Endothelial cell of umbilical vein (primary cell): ENCODE measurements at regions not wholly inside any gene's neighbourhood (a gene's known extent, or its start where the extent isn't known, plus 50 kb on each side); places are given as distances from the start of the nearest gene placed in this dataset.

Source experiments
- BruUV-seq: library from RNA; stranded (reverse); fragments of 400-500 nt; replicated peaks from 2 replicates; lab custom pipeline; 2021; lab: Mats Ljungman, UMichigan
- CTCF ChIA-PET: fragments of 300-600, 350-600 bp; sonication (Branson Sonifier 250); formaldehyde crosslinking; loops from one replicate; lab custom pipeline; 2021; ENCODE audit warnings: antibody characterized with exemption, inconsistent platforms; lab: Charles Lee
- POLR2A ChIA-PET: fragments of 300-600, 350-600 bp; sonication (Branson Sonifier 250); formaldehyde crosslinking; loops from one replicate; lab custom pipeline; 2021; ENCODE audit warnings: antibody characterized with exemption, inconsistent platforms; lab: Charles Lee
- DNase-seq: peaks from one replicate; pipeline ENCODE4 v3.0.0-alpha.2; 2011; ENCODE audit warnings: low read depth, low spot score
- FAIRE-seq: peaks from 2 replicates; lab custom pipeline; 2011; peaks lifted over from hg19 to GRCh38; lab: Jason Lieb, UNC
- H2AFZ ChIP-seq: 2 replicates; pipeline ENCODE4 v1.6.0; 2012; ENCODE audit warnings: low read depth, low read length, control low read depth, inconsistent platforms
- H3K27ac ChIP-seq: 2 replicates; pipeline ENCODE4 v1.5.1; 2011; ENCODE audit warnings: low read depth, mild to moderate bottlenecking, control low read depth, low read length, moderate library complexity; ENCODE audit not compliant: insufficient read depth
- H3K27me3 ChIP-seq, 2 experiments: 2 replicates each; pipeline versions ENCODE4 v1.6.0 to v1.6.1; 2011; ENCODE audit warnings: low read length in 2 of 2, mixed read lengths in 1 of 2; ENCODE audit not compliant: control insufficient read depth in 2 of 2, insufficient read depth in 2 of 2
- H3K36me3 ChIP-seq, 2 experiments: 2 replicates in 1 of 2; 3 replicates in 1 of 2; pipeline ENCODE4 v1.5.1; 2011; ENCODE audit warnings: low read length in 2 of 2, mild to moderate bottlenecking in 1 of 2, moderate library complexity in 1 of 2; ENCODE audit not compliant: control insufficient read depth in 2 of 2, insufficient read depth in 2 of 2; ENCODE audit errors: extremely low read depth in 1 of 2
- H3K4me1 ChIP-seq: 3 replicates; pipeline ENCODE4 v1.5.1; 2011; ENCODE audit warnings: mild to moderate bottlenecking, low read length; ENCODE audit not compliant: control insufficient read depth, insufficient read depth; ENCODE audit errors: extremely low read depth
- H3K4me2 ChIP-seq: 2 replicates; pipeline ENCODE4 v1.6.1; 2011; ENCODE audit warnings: low read length, control low read depth, mixed read lengths; ENCODE audit not compliant: insufficient read depth
- H3K4me3 ChIP-seq, 3 experiments: fragments of 200-600 bp in 1 of 3; sonication (generic), shearing (Covaris generic) in 1 of 3; replicated peaks in 1 of 3; 2 replicates each; pipeline ENCODE4 v1.5.1; 2011 to 2016; ENCODE audit warnings: control low read depth in 3 of 3, low read length in 3 of 3, mild to moderate bottlenecking in 2 of 3, inconsistent platforms in 1 of 3, low read depth in 1 of 3, moderate library complexity in 1 of 3; ENCODE audit not compliant: insufficient read depth in 1 of 3
- H3K79me2 ChIP-seq: 2 replicates; pipeline ENCODE4 v1.6.0; 2012; ENCODE audit warnings: low read length, inconsistent platforms; ENCODE audit not compliant: control insufficient read depth, insufficient read depth
- H3K9ac ChIP-seq: replicated peaks from 2 replicates; pipeline ENCODE3; 2011; ENCODE audit warnings: low read length, control low read depth; ENCODE audit not compliant: insufficient read depth; ENCODE audit errors: extremely low read depth
- H3K9me1 ChIP-seq: replicated peaks from 3 replicates; pipeline ENCODE4 v1.6.0; 2011; ENCODE audit warnings: mild to moderate bottlenecking, low read length; ENCODE audit not compliant: control insufficient read depth, insufficient read depth; ENCODE audit errors: extremely low read depth
- H3K9me3 ChIP-seq: replicated peaks from 2 replicates; pipeline ENCODE4 v1.5.1; 2012; ENCODE audit warnings: low read length, inconsistent platforms; ENCODE audit not compliant: control insufficient read depth, insufficient read depth
- H4K20me1 ChIP-seq: replicated peaks from 2 replicates; pipeline ENCODE3; 2011; ENCODE audit warnings: mild to moderate bottlenecking, low read length; ENCODE audit not compliant: control insufficient read depth, insufficient read depth; ENCODE audit errors: extremely low read depth
- CTCF ChIP-seq, 2 donors: IDR thresholded peaks; 1 replicate in 1 of 2; 2 replicates in 1 of 2; pipeline ENCODE4 v1.5.1; 2011; ENCODE audit warnings: low read length in 2 of 2, mild to moderate bottlenecking in 2 of 2, moderate library complexity in 2 of 2, control low read depth in 1 of 2, inconsistent platforms in 1 of 2, low read depth in 1 of 2; ENCODE audit not compliant: insufficient read depth in 1 of 2; ENCODE audit errors: extremely low read depth in 1 of 2
- EZH2 ChIP-seq: IDR thresholded peaks from 2 replicates; pipeline ENCODE4 v1.6.1; 2012; ENCODE audit warnings: borderline replicate concordance, low read depth, mild to moderate bottlenecking, moderate library complexity, low read length, inconsistent platforms; ENCODE audit not compliant: severe bottlenecking
- FOS ChIP-seq: IDR thresholded peaks from 2 replicates; pipeline ENCODE4 v1.6.1; 2011; ENCODE audit warnings: mild to moderate bottlenecking, low read length, moderate library complexity, borderline replicate concordance; ENCODE audit not compliant: insufficient read depth
- GATA2 ChIP-seq: IDR thresholded peaks from 2 replicates; pipeline ENCODE4 v1.7.0; 2011; ENCODE audit warnings: low read depth, mild to moderate bottlenecking, moderate library complexity, mixed read lengths, low read length; ENCODE audit not compliant: insufficient read length, insufficient read depth
- JUN ChIP-seq: IDR thresholded peaks from 2 replicates; pipeline ENCODE4 v1.6.1; 2011; ENCODE audit warnings: borderline replicate concordance, low read depth; ENCODE audit not compliant: insufficient read length, insufficient read depth
- MAX ChIP-seq: IDR thresholded peaks from 2 replicates; pipeline ENCODE4 v1.6.1; 2011; ENCODE audit not compliant: insufficient read depth, insufficient read length
- MYC ChIP-seq: IDR thresholded peaks from one replicate; pipeline ENCODE4 v1.6.1; 2011; ENCODE audit warnings: mild to moderate bottlenecking, low read depth, low read length
- POLR2A ChIP-seq: IDR thresholded peaks from 2 replicates; pipeline ENCODE4 v1.6.1; 2012; ENCODE audit warnings: low read depth, mild to moderate bottlenecking, control low read depth, low read length
- POLR2AphosphoS5 ChIP-seq: IDR thresholded peaks from 2 replicates; pipeline ENCODE4 v1.6.1; 2012; ENCODE audit warnings: low read depth, mild to moderate bottlenecking, control low read depth, low read length, moderate library complexity; ENCODE audit not compliant: insufficient read depth
- dilution Hi-C: fragments of 300-500 bp; cut with MboI; formaldehyde crosslinking; loops from one replicate; pipeline ENCODE4 v1.15.0; 2019; ENCODE audit warnings: low sequenced_read_pairs; ENCODE audit not compliant: extremely low pct_ligation_motif_present
- intact Hi-C: fragments of 100-400 bp; cut with micrococcal nuclease; formaldehyde crosslinking; loops from one replicate; pipeline ENCODE4 v1.10.0; 2022

GRCh38 chr2:167681234-167682015 lies 566.0 kb downstream of the STK39 start:
- no peaks in the 10 kb centered on the region for H3K9me1 ChIP-seq
- H3K4me2 ChIP-seq: no peak overlapping the region
- H2AFZ ChIP-seq: no peak overlapping the region
- H3K27me3 ChIP-seq: no peaks in the 10 kb centered on the region
- no TSS peak for BruUV-seq
- FAIRE-seq: no peak
- dilution Hi-C loops: no loop called here
- H3K9ac ChIP-seq: no peak overlapping the region
- no peaks in the 10 kb centered on the region for H4K20me1 ChIP-seq
- no peak for TF ChIP-seq FOS
- no peak for DNase-seq
- ChIA-PET POLR2A (no interaction called here), CTCF (no interaction called here)
- no peaks in the 10 kb centered on the region for H3K79me2 ChIP-seq
- H3K27ac ChIP-seq: no peak overlapping the region
- no peaks in the 10 kb centered on the region for H3K36me3 ChIP-seq
- no peaks in the 10 kb centered on the region for H3K4me1 ChIP-seq
- H3K9me3 ChIP-seq: no peaks in the 10 kb centered on the region
- H3K4me3 ChIP-seq: no peak overlapping the region
- intact Hi-C loops: no loop called here

GRCh38 chr2:167678158-167678557 lies 569.2 kb downstream of the STK39 start:
- POLR2A ChIA-PET: no interaction called here
- Histone ChIP-seq H4K20me1 (no peaks in the 10 kb centered on the region), H3K9me3 (peaks cover 2% of the 10 kb centered on the region), H3K4me3 (no peak overlapping the region), H3K9me1 (no peaks in the 10 kb centered on the region), H3K79me2 (no peaks in the 10 kb centered on the region), H2AFZ (no peak overlapping the region), H3K4me1 (no peaks in the 10 kb centered on the region), H3K27me3 (no peaks in the 10 kb centered on the region), H3K4me2 (no peak overlapping the region), H3K27ac (no peak overlapping the region), H3K9ac (no peak overlapping the region), H3K36me3 (no peaks in the 10 kb centered on the region)
- CTCF ChIA-PET: no interaction called here
- FAIRE-seq: no peak
- dilution Hi-C loops (no loop called here), intact Hi-C loops (no loop called here)
- BruUV-seq: no TSS peak
- no peak for TF ChIP-seq MYC
- no peak for TF ChIP-seq CTCF (IDR thresholded peaks at IDR 0.05; ENCODE audit: extremely low read depth in 1 of 2, insufficient read depth in 1 of 2, low read depth in 1 of 2, low read length in 2 of 2)
- no peak for TF ChIP-seq POLR2A
- TF ChIP-seq JUN: no peak
- TF ChIP-seq FOS: no peak
- TF ChIP-seq EZH2: no peak
- no peak for TF ChIP-seq MAX
- no peak for TF ChIP-seq POLR2AphosphoS5
- no peak for TF ChIP-seq GATA2
- no peak for DNase-seq
